ENCODE measurements at regions not wholly inside any gene's neighbourhood (a gene's known extent, or its start where the extent isn't known, plus 50 kb on each side); places are given as distances from the start of the nearest gene placed in this dataset.

DNA sequence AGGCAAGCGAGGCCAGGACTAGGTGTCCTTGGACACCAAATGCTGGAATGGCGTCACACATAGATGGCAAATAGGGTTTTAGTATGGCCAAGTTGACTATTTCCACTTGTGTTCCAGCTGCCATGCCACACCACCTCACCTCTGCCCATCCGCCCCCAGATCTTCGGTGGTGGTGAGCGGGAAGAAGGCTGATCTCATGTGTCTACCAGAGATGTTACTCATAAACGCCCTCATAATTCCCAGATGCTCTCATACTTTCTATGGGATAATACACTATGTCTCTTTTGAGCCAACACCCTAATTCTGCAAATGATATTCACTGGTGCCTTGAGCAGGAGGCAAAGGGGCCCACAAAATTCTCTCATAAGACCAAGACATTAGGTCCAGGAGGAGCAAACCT, 281.1 kb upstream of the FN1 start:
- TF ChIP-seq KDM5A (IDR thresholded peaks at IDR 0.05; ENCODE audit: low read length) (no peak), SIN3A (conservative IDR thresholded peaks at IDR 0.05 in 1 of 2, IDR thresholded peaks at IDR 0.05 in 1 of 2; ENCODE audit: low read depth in 1 of 2, low read length in 2 of 2) (no peak), CTCF (IDR thresholded peaks at IDR 0.05; ENCODE audit: control extremely low read depth in 1 of 3, insufficient read depth in 1 of 3, low read depth in 1 of 3, low read length in 3 of 3) (no peak), CREB1 (IDR thresholded peaks at IDR 0.05) (no peak), EZH2 (IDR thresholded peaks at IDR 0.05; ENCODE audit: low read depth, low read length, severe bottlenecking) (no peak), CHD2 (IDR thresholded peaks at IDR 0.05; ENCODE audit: low read length) (no peak), POLR2A (IDR thresholded peaks at IDR 0.05; ENCODE audit: control extremely low read depth in 1 of 2, low read depth in 2 of 2, low read length in 2 of 2) (no peak), ATF3 (IDR thresholded peaks at IDR 0.05; ENCODE audit: insufficient read depth, low read depth, low read length) (no peak), SIRT6 (IDR thresholded peaks at IDR 0.05; ENCODE audit: low read length) (no peak), FOSL1 (IDR thresholded peaks at IDR 0.05; ENCODE audit: insufficient read depth, low read depth, low read length) (no peak)
- TF ChIP-seq, protein P1, sequence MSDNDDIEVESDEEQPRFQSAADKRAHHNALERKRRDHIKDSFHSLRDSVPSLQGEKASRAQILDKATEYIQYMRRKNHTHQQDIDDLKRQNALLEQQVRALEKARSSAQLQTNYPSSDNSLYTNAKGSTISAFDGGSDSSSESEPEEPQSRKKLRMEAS (IDR thresholded peaks at IDR 0.05) = no peak

Data from H1 (cell line).